ENCODE measurements at regions not wholly inside any gene's neighbourhood (a gene's known extent, or its start where the extent isn't known, plus 50 kb on each side); places are given as distances from the start of the nearest gene placed in this dataset.

- TF ChIP-seq POLR2A (IDR thresholded peaks at IDR 0.05), result no peak
- TF ChIP-seq, protein P1, sequence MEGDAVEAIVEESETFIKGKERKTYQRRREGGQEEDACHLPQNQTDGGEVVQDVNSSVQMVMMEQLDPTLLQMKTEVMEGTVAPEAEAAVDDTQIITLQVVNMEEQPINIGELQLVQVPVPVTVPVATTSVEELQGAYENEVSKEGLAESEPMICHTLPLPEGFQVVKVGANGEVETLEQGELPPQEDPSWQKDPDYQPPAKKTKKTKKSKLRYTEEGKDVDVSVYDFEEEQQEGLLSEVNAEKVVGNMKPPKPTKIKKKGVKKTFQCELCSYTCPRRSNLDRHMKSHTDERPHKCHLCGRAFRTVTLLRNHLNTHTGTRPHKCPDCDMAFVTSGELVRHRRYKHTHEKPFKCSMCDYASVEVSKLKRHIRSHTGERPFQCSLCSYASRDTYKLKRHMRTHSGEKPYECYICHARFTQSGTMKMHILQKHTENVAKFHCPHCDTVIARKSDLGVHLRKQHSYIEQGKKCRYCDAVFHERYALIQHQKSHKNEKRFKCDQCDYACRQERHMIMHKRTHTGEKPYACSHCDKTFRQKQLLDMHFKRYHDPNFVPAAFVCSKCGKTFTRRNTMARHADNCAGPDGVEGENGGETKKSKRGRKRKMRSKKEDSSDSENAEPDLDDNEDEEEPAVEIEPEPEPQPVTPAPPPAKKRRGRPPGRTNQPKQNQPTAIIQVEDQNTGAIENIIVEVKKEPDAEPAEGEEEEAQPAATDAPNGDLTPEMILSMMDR (IDR thresholded peaks at IDR 0.05), result no peak
Measured at GRCh38 chr6:90803956-90804355, 217.1 kb upstream of the MAP3K7 start.

Data from body of pancreas (tissue), 4 donors.